Kidney epithelial cell (primary cell): ENCODE measurements at regions not wholly inside any gene's neighbourhood (a gene's known extent, or its start where the extent isn't known, plus 50 kb on each side); places are given as distances from the start of the nearest gene placed in this dataset.

Experiments
- DNase-seq: peaks from one replicate; pipeline ENCODE4 v3.0.0-alpha.2; 2010; ENCODE audit warnings: low read depth
- H3K27me3 ChIP-seq: 2 replicates; pipeline ENCODE4 v1.6.0; 2011; ENCODE audit warnings: low read length; ENCODE audit not compliant: control insufficient read depth, insufficient read depth
- H3K36me3 ChIP-seq: 2 replicates; pipeline ENCODE4 v1.5.1; 2011; ENCODE audit warnings: low read length; ENCODE audit not compliant: control insufficient read depth, insufficient read depth
- H3K4me3 ChIP-seq: 2 replicates; pipeline ENCODE4 v1.5.1; 2011; ENCODE audit warnings: low read depth, mild to moderate bottlenecking, control low read depth, low read length
- TF ChIP-seq, protein P1 (sequence below): IDR thresholded peaks from 2 replicates; pipeline ENCODE4 v1.5.1; 2011; ENCODE audit warnings: mild to moderate bottlenecking, moderate library complexity, low read length, control low read depth, inconsistent platforms; ENCODE audit not compliant: insufficient read depth, poor library complexity, severe bottlenecking

DNA sequence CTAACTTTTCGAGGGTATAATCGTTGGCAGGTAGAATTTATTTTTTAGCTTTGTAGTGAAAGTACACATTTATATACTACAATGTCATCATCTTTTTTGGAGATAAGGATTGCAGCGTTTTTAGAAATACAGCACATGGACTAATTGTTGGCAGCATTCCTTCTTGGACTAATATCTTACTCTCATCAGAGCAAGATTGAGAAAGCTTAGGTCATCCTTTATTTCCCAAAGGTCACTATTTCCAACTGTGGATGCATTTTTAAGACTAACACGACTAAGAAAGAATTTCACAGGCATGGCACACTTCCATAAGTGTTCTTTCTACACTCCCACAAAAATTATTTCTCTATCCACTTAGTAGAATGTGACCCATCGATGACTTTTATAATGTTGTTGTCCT is 732.3 kb downstream of the NCAM2 start:
- Histone ChIP-seq H3K4me3 (no peak overlapping the region), H3K36me3 (no peaks in the 10 kb centered on the region), H3K27me3 (no peaks in the 10 kb centered on the region)
- TF ChIP-seq, protein P1, sequence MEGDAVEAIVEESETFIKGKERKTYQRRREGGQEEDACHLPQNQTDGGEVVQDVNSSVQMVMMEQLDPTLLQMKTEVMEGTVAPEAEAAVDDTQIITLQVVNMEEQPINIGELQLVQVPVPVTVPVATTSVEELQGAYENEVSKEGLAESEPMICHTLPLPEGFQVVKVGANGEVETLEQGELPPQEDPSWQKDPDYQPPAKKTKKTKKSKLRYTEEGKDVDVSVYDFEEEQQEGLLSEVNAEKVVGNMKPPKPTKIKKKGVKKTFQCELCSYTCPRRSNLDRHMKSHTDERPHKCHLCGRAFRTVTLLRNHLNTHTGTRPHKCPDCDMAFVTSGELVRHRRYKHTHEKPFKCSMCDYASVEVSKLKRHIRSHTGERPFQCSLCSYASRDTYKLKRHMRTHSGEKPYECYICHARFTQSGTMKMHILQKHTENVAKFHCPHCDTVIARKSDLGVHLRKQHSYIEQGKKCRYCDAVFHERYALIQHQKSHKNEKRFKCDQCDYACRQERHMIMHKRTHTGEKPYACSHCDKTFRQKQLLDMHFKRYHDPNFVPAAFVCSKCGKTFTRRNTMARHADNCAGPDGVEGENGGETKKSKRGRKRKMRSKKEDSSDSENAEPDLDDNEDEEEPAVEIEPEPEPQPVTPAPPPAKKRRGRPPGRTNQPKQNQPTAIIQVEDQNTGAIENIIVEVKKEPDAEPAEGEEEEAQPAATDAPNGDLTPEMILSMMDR = no peak
- no peak for DNase-seq

DNA sequence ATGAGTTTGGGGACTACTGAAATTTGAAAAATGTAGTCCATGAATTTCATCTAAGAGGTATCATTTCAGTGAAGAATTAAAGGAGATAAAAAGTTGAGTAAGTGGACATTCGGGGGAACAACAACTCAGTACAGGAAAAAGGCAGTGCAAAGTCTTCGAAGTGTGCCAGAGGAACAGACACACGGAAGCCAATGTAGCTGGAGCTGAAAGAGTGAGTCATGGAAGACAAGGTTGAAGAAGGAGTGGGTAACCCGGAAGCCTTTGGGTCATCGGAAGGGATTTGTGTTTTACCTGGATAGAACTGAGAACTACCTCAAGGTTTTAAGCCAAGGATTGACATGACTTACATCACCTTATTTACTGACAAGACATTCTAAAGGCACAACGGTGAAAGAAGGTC is 733.4 kb downstream of the NCAM2 start:
- no peak for DNase-seq
- H3K4me3 ChIP-seq = no peak overlapping the region
- no peaks in the 10 kb centered on the region for H3K27me3 ChIP-seq
- no peaks in the 10 kb centered on the region for H3K36me3 ChIP-seq
- TF ChIP-seq, protein P1 = no peak

DNA sequence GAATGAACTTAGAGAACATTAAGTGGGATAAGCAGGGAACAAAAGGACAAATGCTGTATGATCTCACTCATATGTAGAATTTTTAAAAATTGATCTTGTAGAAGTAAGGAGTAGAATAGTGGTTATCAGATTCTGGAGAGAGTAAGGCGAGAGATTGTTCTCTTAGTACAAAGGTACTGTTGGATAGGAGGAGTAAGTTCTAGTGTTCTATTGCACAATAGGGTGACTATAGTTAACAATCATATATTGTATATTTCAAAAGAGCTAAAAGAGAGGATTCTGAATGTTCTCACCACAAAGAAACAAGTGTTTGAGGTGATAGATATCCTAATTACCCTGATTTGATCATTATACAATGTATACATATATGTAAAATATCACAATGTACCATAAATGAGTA is 735.9 kb downstream of the NCAM2 start:
- TF ChIP-seq, protein P1 = no peak
- Histone ChIP-seq H3K27me3 (no peaks in the 10 kb centered on the region), H3K36me3 (no peaks in the 10 kb centered on the region), H3K4me3 (no peak overlapping the region)
- DNase-seq = no peak

- no peaks in the 10 kb centered on the region for H3K27me3 ChIP-seq
- H3K4me3 ChIP-seq = no peak overlapping the region
- DNase-seq = no peak
- TF ChIP-seq, protein P1 = no peak
- H3K36me3 ChIP-seq = no peaks in the 10 kb centered on the region
These were observed 739.0 kb downstream of the NCAM2 start for GRCh38 chr21:21737186-21737585.

GRCh38 chr21:21740207-21740606 is 742.0 kb downstream of the NCAM2 start:
- TF ChIP-seq, protein P1 = no peak
- Histone ChIP-seq H3K36me3 (no peaks in the 10 kb centered on the region), H3K27me3 (no peaks in the 10 kb centered on the region), H3K4me3 (no peak overlapping the region)
- DNase-seq = no peak

DNA sequence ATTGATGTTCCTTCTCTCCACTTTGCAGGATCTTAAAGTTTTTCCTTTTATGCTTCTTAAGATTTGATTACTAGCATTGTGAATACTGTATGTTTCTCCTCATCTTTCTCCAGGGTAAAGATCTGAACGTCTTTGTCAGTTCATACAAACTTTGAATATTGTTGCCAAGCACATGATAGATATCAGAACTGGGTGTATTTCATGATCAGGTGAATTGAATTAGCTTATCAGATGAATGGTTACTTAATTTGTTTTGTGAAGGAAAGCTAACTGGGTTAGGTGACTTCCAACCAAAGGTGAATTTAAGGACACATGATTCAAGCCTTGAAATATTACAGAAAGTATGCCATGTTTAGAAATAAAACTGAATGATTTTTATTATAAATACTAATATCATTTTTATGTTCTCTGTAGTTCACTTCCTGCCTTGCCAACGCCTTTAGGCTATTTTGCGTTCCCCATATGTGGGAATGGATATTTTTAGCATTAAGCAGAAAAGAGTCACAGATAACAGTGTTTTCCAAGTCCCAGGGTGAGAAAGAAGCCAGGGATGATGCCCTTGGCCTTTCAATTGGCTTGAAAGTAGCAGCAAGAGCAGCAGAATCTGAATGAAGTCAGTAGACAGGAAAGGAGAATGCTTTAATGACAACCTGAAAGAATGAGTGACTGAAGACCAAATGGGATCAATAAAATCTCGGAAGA is 752.1 kb downstream of the NCAM2 start:
- no peaks in the 10 kb centered on the region for H3K36me3 ChIP-seq
- no peaks in the 10 kb centered on the region for H3K27me3 ChIP-seq
- TF ChIP-seq, protein P1 = no peak
- DNase-seq = no peak
- H3K4me3 ChIP-seq = no peak overlapping the region
